ENCODE measurements at regions not wholly inside any gene's neighbourhood (a gene's known extent, or its start where the extent isn't known, plus 50 kb on each side); places are given as distances from the start of the nearest gene placed in this dataset.

- TF ChIP-seq CTCF (IDR thresholded peaks at IDR 0.05; ENCODE audit: poor library complexity) (no peak), EZH2 (IDR thresholded peaks at IDR 0.05; ENCODE audit: borderline replicate concordance) (no peak), EZH2phosphoT487 (IDR thresholded peaks at IDR 0.05; ENCODE audit: low read depth, severe bottlenecking, unreplicated experiment) (no peak)
- Histone ChIP-seq H3K4me2 (no peak overlapping the region), H2AFZ (no peak overlapping the region), H3K79me2 (no peaks in the 10 kb centered on the region), H3K27ac (no peak overlapping the region), H3K9me2 (replicated peaks; ENCODE audit: insufficient read depth) (no peaks in the 10 kb centered on the region), H3K9me3 (ENCODE audit: low read depth) (no peaks in the 10 kb centered on the region), H3K4me3 (no peak overlapping the region), H3K27me3 (no peaks in the 10 kb centered on the region), H3K36me3 (replicated peaks; ENCODE audit: insufficient read depth, low read depth) (no peaks in the 10 kb centered on the region), H4K20me1 (ENCODE audit: insufficient read depth, poor library complexity, severe bottlenecking) (no peaks in the 10 kb centered on the region), H3K4me1 (ENCODE audit: insufficient read depth) (no peaks in the 10 kb centered on the region)
- no peak for DNase-seq (ENCODE audit: low spot score)
- 68% methylated on average over 1 of the region's 1 CpG for whole genome bisulfite sequencing (ENCODE audit: low lambda C conversion rate, missing lambda C conversion rate)
These were observed 645.5 kb upstream of the FAM241A start for GRCh38 chr4:111499706-111500105.

GRCh38 chr4:111500858-111501257 is 644.4 kb upstream of the FAM241A start:
- Histone ChIP-seq H3K27me3 (no peaks in the 10 kb centered on the region), H3K9me3 (ENCODE audit: low read depth) (no peaks in the 10 kb centered on the region), H3K9me2 (replicated peaks; ENCODE audit: insufficient read depth) (no peaks in the 10 kb centered on the region), H2AFZ (no peak overlapping the region), H3K4me3 (no peak overlapping the region), H3K4me2 (no peak overlapping the region), H3K4me1 (ENCODE audit: insufficient read depth) (no peaks in the 10 kb centered on the region), H3K79me2 (no peaks in the 10 kb centered on the region), H4K20me1 (ENCODE audit: insufficient read depth, poor library complexity, severe bottlenecking) (no peaks in the 10 kb centered on the region), H3K27ac (no peak overlapping the region), H3K36me3 (replicated peaks; ENCODE audit: insufficient read depth, low read depth) (no peaks in the 10 kb centered on the region)
- WGBS (ENCODE audit: low lambda C conversion rate, missing lambda C conversion rate): 97% methylated on average over 3 of the region's 3 CpGs
- TF ChIP-seq EZH2phosphoT487 (IDR thresholded peaks at IDR 0.05; ENCODE audit: low read depth, severe bottlenecking, unreplicated experiment) (no peak), CTCF (IDR thresholded peaks at IDR 0.05; ENCODE audit: poor library complexity) (no peak), EZH2 (IDR thresholded peaks at IDR 0.05; ENCODE audit: borderline replicate concordance) (no peak)
- no peak for DNase-seq (ENCODE audit: low spot score)

- 96% methylated on average over 2 of the region's 2 CpGs for WGBS (ENCODE audit: low lambda C conversion rate, missing lambda C conversion rate)
These were observed 643.3 kb upstream of the FAM241A start for GRCh38 chr4:111501946-111502345.

More at GRCh38 chr4:111501946-111502345, 643.3 kb upstream of the FAM241A start:
- Histone ChIP-seq H3K9me2 (replicated peaks; ENCODE audit: insufficient read depth) (no peaks in the 10 kb centered on the region), H3K4me1 (ENCODE audit: insufficient read depth) (no peaks in the 10 kb centered on the region), H3K36me3 (replicated peaks; ENCODE audit: insufficient read depth, low read depth) (no peaks in the 10 kb centered on the region), H3K27me3 (no peaks in the 10 kb centered on the region), H3K9me3 (ENCODE audit: low read depth) (no peaks in the 10 kb centered on the region), H3K4me3 (no peak overlapping the region), H3K4me2 (no peak overlapping the region), H4K20me1 (ENCODE audit: insufficient read depth, poor library complexity, severe bottlenecking) (no peaks in the 10 kb centered on the region), H3K79me2 (no peaks in the 10 kb centered on the region), H2AFZ (no peak overlapping the region), H3K27ac (no peak overlapping the region)
- DNase-seq (ENCODE audit: low spot score): no peak
- TF ChIP-seq EZH2phosphoT487 (IDR thresholded peaks at IDR 0.05; ENCODE audit: low read depth, severe bottlenecking, unreplicated experiment) (no peak), EZH2 (IDR thresholded peaks at IDR 0.05; ENCODE audit: borderline replicate concordance) (no peak), CTCF (IDR thresholded peaks at IDR 0.05; ENCODE audit: poor library complexity) (no peak)
